Parathyroid adenoma (tissue), 2 donors: ENCODE measurements at regions not wholly inside any gene's neighbourhood (a gene's known extent, or its start where the extent isn't known, plus 50 kb on each side); places are given as distances from the start of the nearest gene placed in this dataset.

Experiments
- H2AFZ ChIP-seq: fragments of 300-600 bp; sonication (generic); one replicate; pipeline ENCODE4 v1.7.0; 2017; ENCODE audit warnings: antibody characterized with exemption, mild to moderate bottlenecking
- H3K27ac ChIP-seq: fragments of 300-600 bp; sonication (generic); one replicate; pipeline ENCODE4 v1.7.0; 2017
- H3K27me3 ChIP-seq: fragments of 300-600 bp; sonication (generic); one replicate; pipeline ENCODE4 v1.7.0; 2017; ENCODE audit warnings: low read length; ENCODE audit not compliant: control insufficient read depth, insufficient read depth
- H3K36me3 ChIP-seq: fragments of 300-600 bp; sonication (generic); one replicate; pipeline ENCODE4 v1.7.0; 2017; ENCODE audit warnings: low read length; ENCODE audit not compliant: control insufficient read depth, insufficient read depth
- H3K4me1 ChIP-seq: fragments of 300-600 bp; sonication (generic); one replicate; pipeline ENCODE4 v1.7.0; 2017; ENCODE audit warnings: control low read depth
- H3K4me2 ChIP-seq: fragments of 300-600 bp; sonication (generic); one replicate; pipeline ENCODE4 v1.7.0; 2017; ENCODE audit warnings: low read length
- H3K4me3 ChIP-seq: fragments of 300-600 bp; sonication (generic); one replicate; pipeline ENCODE4 v1.7.0; 2017; ENCODE audit warnings: low read depth, low read length
- H3K79me2 ChIP-seq: fragments of 300-600 bp; sonication (generic); one replicate; pipeline ENCODE4 v1.7.0; 2017; ENCODE audit warnings: control low read depth
- H3K9ac ChIP-seq: fragments of 300-600 bp; sonication (generic); one replicate; pipeline ENCODE4 v1.7.0; 2017; ENCODE audit warnings: mild to moderate bottlenecking
- H3K9me3 ChIP-seq: fragments of 300-600 bp; sonication (generic); one replicate; pipeline ENCODE4 v1.7.0; 2017; ENCODE audit warnings: low read length; ENCODE audit not compliant: control insufficient read depth
- CTCF ChIP-seq: fragments of 300-600 bp; sonication (generic); IDR thresholded peaks from one replicate; pipeline ENCODE4 v1.7.0; 2017; ENCODE audit warnings: antibody characterized with exemption, mild to moderate bottlenecking
- donor health status: primary hyperparathyroidism.

GRCh38 chr9:90340421-90340820 lies 302.2 kb downstream of the DIRAS2 start:
- TF ChIP-seq CTCF: no peak
- Histone ChIP-seq H3K36me3 (no peaks in the 10 kb centered on the region), H3K27me3 (no peaks in the 10 kb centered on the region), H3K4me2 (no peak overlapping the region), H3K27ac (no peak overlapping the region), H3K79me2 (no peaks in the 10 kb centered on the region), H3K4me3 (no peak overlapping the region), H3K9ac (no peak overlapping the region), H3K4me1 (no peaks in the 10 kb centered on the region), H2AFZ (no peak overlapping the region), H3K9me3 (no peaks in the 10 kb centered on the region)

- H3K9ac ChIP-seq: no peak overlapping the region
- no peaks in the 10 kb centered on the region for H3K27me3 ChIP-seq
- no peaks in the 10 kb centered on the region for H3K9me3 ChIP-seq
- H3K4me1 ChIP-seq: no peaks in the 10 kb centered on the region
- no peak overlapping the region for H3K4me3 ChIP-seq
- no peak for TF ChIP-seq CTCF
- H3K36me3 ChIP-seq: no peaks in the 10 kb centered on the region
- no peak overlapping the region for H3K27ac ChIP-seq
- H3K4me2 ChIP-seq: no peak overlapping the region
- H3K79me2 ChIP-seq: no peaks in the 10 kb centered on the region
- no peak overlapping the region for H2AFZ ChIP-seq
Observed at GRCh38 chr9:90342607-90343006, 300.0 kb downstream of the DIRAS2 start.

GRCh38 chr9:90343366-90343765 lies 299.3 kb downstream of the DIRAS2 start:
- Histone ChIP-seq H3K4me1 (no peaks in the 10 kb centered on the region), H3K27me3 (no peaks in the 10 kb centered on the region), H3K9ac (no peak overlapping the region), H2AFZ (no peak overlapping the region), H3K79me2 (no peaks in the 10 kb centered on the region), H3K27ac (no peak overlapping the region), H3K4me3 (no peak overlapping the region), H3K36me3 (no peaks in the 10 kb centered on the region), H3K9me3 (no peaks in the 10 kb centered on the region), H3K4me2 (no peak overlapping the region)
- no peak for TF ChIP-seq CTCF

GRCh38 chr9:90343991-90344390 lies 298.6 kb downstream of the DIRAS2 start:
- Histone ChIP-seq H2AFZ (no peak overlapping the region), H3K4me3 (no peak overlapping the region), H3K4me1 (no peaks in the 10 kb centered on the region), H3K4me2 (no peak overlapping the region), H3K27ac (no peak overlapping the region), H3K36me3 (no peaks in the 10 kb centered on the region), H3K9ac (no peak overlapping the region), H3K9me3 (no peaks in the 10 kb centered on the region), H3K79me2 (no peaks in the 10 kb centered on the region), H3K27me3 (no peaks in the 10 kb centered on the region)
- no peak for TF ChIP-seq CTCF

- H3K36me3 ChIP-seq: no peaks in the 10 kb centered on the region
- H3K9me3 ChIP-seq: no peaks in the 10 kb centered on the region
- H2AFZ ChIP-seq: no peak overlapping the region
- H3K4me3 ChIP-seq: no peak overlapping the region
- no peak overlapping the region for H3K9ac ChIP-seq
- H3K4me1 ChIP-seq: no peaks in the 10 kb centered on the region
- H3K79me2 ChIP-seq: no peaks in the 10 kb centered on the region
- no peak overlapping the region for H3K4me2 ChIP-seq
- no peaks in the 10 kb centered on the region for H3K27me3 ChIP-seq
- no peak overlapping the region for H3K27ac ChIP-seq
- no peak for TF ChIP-seq CTCF
Observed at GRCh38 chr9:90365666-90366065, 277.0 kb downstream of the DIRAS2 start.
